GM23338 (cell line): ENCODE measurements at regions not wholly inside any gene's neighbourhood (a gene's known extent, or its start where the extent isn't known, plus 50 kb on each side); places are given as distances from the start of the nearest gene placed in this dataset.
A peak's percentile ranks its signal among the peaks of the same experiment; 100 is the strongest.

ENCODE experiments used
- ATAC-seq: fragments of 200-7000 bp; cut with Tn5 transposase; 3 replicates; pipeline ENCODE4 v1.9.1; 2020
- DNase-seq: peaks from one replicate; pipeline ENCODE4 v3.0.0-alpha.2; 2015; ENCODE audit warnings: low spot score
- H2AFZ ChIP-seq: fragments of 200-600 bp; sonication (generic); 2 replicates; pipeline ENCODE4 v1.8.0; 2016; ENCODE audit warnings: antibody characterized with exemption, mild to moderate bottlenecking, moderate library complexity
- H3F3A ChIP-seq: fragments of 200-600 bp; sonication (generic); replicated peaks from 2 replicates; pipeline ENCODE4 v1.8.0; 2017; ENCODE audit warnings: antibody characterized with exemption, mixed run types, low read depth
- H3K27ac ChIP-seq: fragments of 200-600 bp; sonication (generic); 2 replicates; pipeline ENCODE4 v1.6.1; 2016; ENCODE audit warnings: low read depth
- H3K27me3 ChIP-seq: fragments of 200-600 bp; sonication (generic); 2 replicates; pipeline ENCODE4 v1.8.0; 2016; ENCODE audit warnings: mild to moderate bottlenecking, mixed run types, moderate library complexity; ENCODE audit not compliant: insufficient read depth
- H3K36me3 ChIP-seq: fragments of 200-600 bp; sonication (generic); 2 replicates; pipeline ENCODE4 v1.8.0; 2016; ENCODE audit warnings: mild to moderate bottlenecking; ENCODE audit not compliant: insufficient read depth
- H3K4me1 ChIP-seq: fragments of 200-600 bp; sonication (generic); 2 replicates; pipeline ENCODE4 v1.8.0; 2016; ENCODE audit warnings: mild to moderate bottlenecking, moderate library complexity; ENCODE audit not compliant: insufficient read depth
- H3K4me2 ChIP-seq: fragments of 200-600 bp; sonication (generic); 2 replicates; pipeline ENCODE4 v1.7.1; 2017; ENCODE audit warnings: mixed run types
- H3K4me3 ChIP-seq: fragments of 200-600 bp; sonication (generic); 2 replicates; pipeline ENCODE4 v1.6.1; 2016; ENCODE audit warnings: mixed run types
- H3K79me2 ChIP-seq: fragments of 200-600 bp; sonication (generic); replicated peaks from 2 replicates; pipeline ENCODE4 v1.8.0; 2017; ENCODE audit warnings: mild to moderate bottlenecking; ENCODE audit not compliant: insufficient read depth
- H3K9me2 ChIP-seq: fragments of 200-600 bp; sonication (generic); 2 replicates; pipeline ENCODE4 v1.8.0; 2017; ENCODE audit not compliant: insufficient read depth
- H4K20me1 ChIP-seq: fragments of 200-600 bp; sonication (generic); replicated peaks from 2 replicates; pipeline ENCODE4 v1.8.0; 2017; ENCODE audit warnings: mild to moderate bottlenecking; ENCODE audit not compliant: insufficient read depth
- H3K27ac Mint-ChIP-seq: 2 replicates; pipeline ENCODE4 v1.8.0; 2020; ENCODE audit warnings: inconsistent platforms, mild to moderate bottlenecking, moderate library complexity, mixed read lengths
- H3K27me3 Mint-ChIP-seq: 3 replicates; pipeline ENCODE4 v1.8.0; 2022; ENCODE audit warnings: low read depth, mild to moderate bottlenecking, moderate library complexity, mixed read lengths, inconsistent platforms; ENCODE audit not compliant: insufficient read depth, poor library complexity
- H3K36me3 Mint-ChIP-seq: 3 replicates; pipeline ENCODE4 v1.8.0; 2021; ENCODE audit warnings: low read depth, mild to moderate bottlenecking, inconsistent platforms, moderate library complexity, mixed read lengths
- H3K4me1 Mint-ChIP-seq: 3 replicates; pipeline ENCODE4 v1.8.0; 2020; ENCODE audit warnings: mild to moderate bottlenecking, inconsistent platforms, mixed read lengths
- H3K4me3 Mint-ChIP-seq: 3 replicates; pipeline ENCODE4 v1.8.0; 2021; ENCODE audit warnings: moderate library complexity, mild to moderate bottlenecking, inconsistent platforms, mixed read lengths
- H3K9me3 Mint-ChIP-seq: 3 replicates; pipeline ENCODE4 v1.8.0; 2020; ENCODE audit warnings: moderate library complexity, mild to moderate bottlenecking, inconsistent platforms, mixed read lengths
- CREB1 ChIP-seq: fragments of 250-450 bp; sonication (Bioruptor Pico); IDR thresholded peaks from 2 replicates; pipeline ENCODE4 v1.5.0; 2020; ENCODE audit warnings: low read depth, mild to moderate bottlenecking, moderate library complexity
- EZH2 ChIP-seq: fragments of 200-600 bp; sonication (generic); IDR thresholded peaks from one replicate; pipeline ENCODE4 v1.8.0; 2017; ENCODE audit warnings: antibody characterized with exemption, mild to moderate bottlenecking, low read depth; ENCODE audit not compliant: unreplicated experiment
- JUNB ChIP-seq: IDR thresholded peaks from one replicate; pipeline ENCODE4 v1.6.1; 2016; ENCODE audit warnings: antibody characterized with exemption; ENCODE audit not compliant: unreplicated experiment
- NANOG ChIP-seq: IDR thresholded peaks from 2 replicates; pipeline ENCODE4 v1.6.1; 2016; ENCODE audit warnings: antibody characterized with exemption, borderline replicate concordance
- STAT1 ChIP-seq: IDR thresholded peaks from one replicate; pipeline ENCODE4 v1.6.1; 2016; ENCODE audit warnings: antibody characterized with exemption; ENCODE audit not compliant: unreplicated experiment
- ZNF114 ChIP-seq: fragments of 250-450 bp; sonication (Bioruptor Pico); IDR thresholded peaks from 2 replicates; pipeline ENCODE4 v1.5.0; 2020; ENCODE audit warnings: mild to moderate bottlenecking, moderate library complexity
- ZNF331 ChIP-seq: fragments of 250-450 bp; sonication (Bioruptor Pico); IDR thresholded peaks from 2 replicates; pipeline ENCODE4 v1.5.0; 2020; ENCODE audit warnings: low read depth, mild to moderate bottlenecking, moderate library complexity
- TF ChIP-seq, protein P1 (sequence below), 2 experiments: fragments of 200-600 bp in 1 of 2; sonication (generic) in 1 of 2; conservative IDR thresholded peaks; 2 replicates each; pipeline versions ENCODE4 v1.5.1 to v1.6.1; 2016 to 2017; ENCODE audit warnings: antibody characterized with exemption in 2 of 2, low read depth in 2 of 2, mild to moderate bottlenecking in 2 of 2, moderate library complexity in 1 of 2
- TF ChIP-seq, protein P2 (sequence below): IDR thresholded peaks from 2 replicates; pipeline ENCODE4 v1.6.1; 2016; ENCODE audit warnings: antibody characterized with exemption
- TF ChIP-seq, protein P3 (sequence below): fragments of 250-450 bp; sonication (Bioruptor Pico); IDR thresholded peaks from 2 replicates; pipeline ENCODE4 v1.5.0; 2020; ENCODE audit warnings: mild to moderate bottlenecking, moderate library complexity

DNA sequence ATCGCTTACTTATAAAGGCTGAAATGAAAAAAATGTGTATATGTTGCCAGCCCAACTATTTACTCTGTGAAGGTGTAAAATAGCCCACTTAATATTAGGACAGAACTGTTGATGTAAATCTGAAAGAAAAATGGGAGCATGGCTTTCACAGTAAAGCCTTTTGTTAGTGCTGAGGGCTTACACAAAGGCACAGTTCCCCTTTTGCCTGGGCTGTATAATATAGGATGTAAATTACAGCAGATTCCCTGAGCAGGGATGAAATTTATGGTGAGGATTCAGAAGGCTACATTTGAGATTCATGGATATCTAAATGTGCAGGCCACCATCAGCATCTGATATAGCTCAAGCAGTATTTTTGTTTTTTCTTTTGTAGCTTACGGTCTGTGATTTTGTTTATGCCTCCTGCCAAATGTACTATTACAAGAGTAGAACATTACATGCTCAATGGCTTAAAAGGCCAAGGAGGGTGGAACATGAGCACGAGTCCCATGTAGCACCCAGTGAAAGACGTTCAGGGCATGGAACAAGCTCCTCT is 109.1 kb upstream of the ATP10A start:
- Histone ChIP-seq H3K9me2 (no peaks in the 10 kb centered on the region), H2AFZ (0 out of 2 replicates have a peak overlapping the region, but pooled peaks have one; percentile 12), H3K79me2 (no peaks in the 10 kb centered on the region), H3K36me3 (no peaks in the 10 kb centered on the region), H3K27ac (no peak overlapping the region), H3K27me3 (no peaks in the 10 kb centered on the region), H3F3A (no peaks in the 10 kb centered on the region), H4K20me1 (no peaks in the 10 kb centered on the region), H3K4me3 (no peak overlapping the region), H3K4me1 (no peaks in the 10 kb centered on the region), H3K4me2 (no peak overlapping the region)
- TF ChIP-seq ZNF114 (CRISPR knock-in tag) (no peak), ZNF331 (CRISPR knock-in tag) (no peak), CREB1 (no peak)
- TF ChIP-seq, protein P1, sequence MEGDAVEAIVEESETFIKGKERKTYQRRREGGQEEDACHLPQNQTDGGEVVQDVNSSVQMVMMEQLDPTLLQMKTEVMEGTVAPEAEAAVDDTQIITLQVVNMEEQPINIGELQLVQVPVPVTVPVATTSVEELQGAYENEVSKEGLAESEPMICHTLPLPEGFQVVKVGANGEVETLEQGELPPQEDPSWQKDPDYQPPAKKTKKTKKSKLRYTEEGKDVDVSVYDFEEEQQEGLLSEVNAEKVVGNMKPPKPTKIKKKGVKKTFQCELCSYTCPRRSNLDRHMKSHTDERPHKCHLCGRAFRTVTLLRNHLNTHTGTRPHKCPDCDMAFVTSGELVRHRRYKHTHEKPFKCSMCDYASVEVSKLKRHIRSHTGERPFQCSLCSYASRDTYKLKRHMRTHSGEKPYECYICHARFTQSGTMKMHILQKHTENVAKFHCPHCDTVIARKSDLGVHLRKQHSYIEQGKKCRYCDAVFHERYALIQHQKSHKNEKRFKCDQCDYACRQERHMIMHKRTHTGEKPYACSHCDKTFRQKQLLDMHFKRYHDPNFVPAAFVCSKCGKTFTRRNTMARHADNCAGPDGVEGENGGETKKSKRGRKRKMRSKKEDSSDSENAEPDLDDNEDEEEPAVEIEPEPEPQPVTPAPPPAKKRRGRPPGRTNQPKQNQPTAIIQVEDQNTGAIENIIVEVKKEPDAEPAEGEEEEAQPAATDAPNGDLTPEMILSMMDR (conservative IDR thresholded peaks at IDR 0.05; ENCODE audit: low read depth in 2 of 2), result no peak
- Mint-ChIP-seq H3K36me3 (no peaks in the 10 kb centered on the region), H3K4me3 (no peak overlapping the region), H3K4me1 (no peaks in the 10 kb centered on the region), H3K27ac (no peak overlapping the region), H3K9me3 (peaks cover 4% of the 10 kb centered on the region; the same call in 2 of the 3 replicates), H3K27me3 (peaks cover 5% of the 10 kb centered on the region)
- ATAC-seq (no peak), DNase-seq (no peak)

DNA sequence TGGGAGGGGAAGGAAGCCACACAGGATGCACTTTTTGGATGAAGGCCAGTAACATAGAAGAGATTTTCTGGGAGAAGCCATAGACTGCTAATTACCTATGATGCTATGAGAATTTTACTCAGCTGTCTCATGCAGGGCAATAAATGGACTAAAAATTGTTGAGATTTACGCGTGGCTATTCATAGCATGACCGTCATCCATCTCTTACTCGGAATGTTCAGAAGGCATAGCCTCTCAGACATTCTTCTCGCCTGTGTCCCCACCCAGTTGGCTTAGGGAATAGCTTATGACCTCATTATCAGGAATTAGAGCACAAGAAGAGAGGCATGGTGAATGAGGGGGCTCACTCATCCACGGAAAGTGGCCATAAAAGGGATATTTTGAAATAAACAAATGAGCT is 107.9 kb upstream of the ATP10A start:
- H2AFZ ChIP-seq, result no peak overlapping the region
- no peaks in the 10 kb centered on the region for H4K20me1 ChIP-seq
- Mint-ChIP-seq H3K27me3 (peaks cover 5% of the 10 kb centered on the region), H3K27ac (no peak overlapping the region), H3K36me3 (no peaks in the 10 kb centered on the region), H3K9me3 (peaks cover 4% of the 10 kb centered on the region; the same call in 2 of the 3 replicates), H3K4me3 (no peak overlapping the region), H3K4me1 (no peaks in the 10 kb centered on the region)
- no peaks in the 10 kb centered on the region for H3K9me2 ChIP-seq
- ATAC-seq (no peak), DNase-seq (no peak)
- H3F3A ChIP-seq, result no peaks in the 10 kb centered on the region
- no peak overlapping the region for H3K27ac ChIP-seq
- H3K27me3 ChIP-seq, result no peaks in the 10 kb centered on the region
- H3K36me3 ChIP-seq, result no peaks in the 10 kb centered on the region
- no peaks in the 10 kb centered on the region for H3K4me1 ChIP-seq
- no peaks in the 10 kb centered on the region for H3K79me2 ChIP-seq
- H3K4me3 ChIP-seq, result no peak overlapping the region
- no peak overlapping the region for H3K4me2 ChIP-seq
- TF ChIP-seq JUNB (no peak), STAT1 (no peak), ZNF114 (CRISPR knock-in tag) (no peak), NANOG (no peak), EZH2 (no peak), ZNF331 (CRISPR knock-in tag) (no peak), CREB1 (no peak)
- TF ChIP-seq, protein P2, sequence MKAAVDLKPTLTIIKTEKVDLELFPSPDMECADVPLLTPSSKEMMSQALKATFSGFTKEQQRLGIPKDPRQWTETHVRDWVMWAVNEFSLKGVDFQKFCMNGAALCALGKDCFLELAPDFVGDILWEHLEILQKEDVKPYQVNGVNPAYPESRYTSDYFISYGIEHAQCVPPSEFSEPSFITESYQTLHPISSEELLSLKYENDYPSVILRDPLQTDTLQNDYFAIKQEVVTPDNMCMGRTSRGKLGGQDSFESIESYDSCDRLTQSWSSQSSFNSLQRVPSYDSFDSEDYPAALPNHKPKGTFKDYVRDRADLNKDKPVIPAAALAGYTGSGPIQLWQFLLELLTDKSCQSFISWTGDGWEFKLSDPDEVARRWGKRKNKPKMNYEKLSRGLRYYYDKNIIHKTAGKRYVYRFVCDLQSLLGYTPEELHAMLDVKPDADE, result no peak
- TF ChIP-seq, protein P3, sequence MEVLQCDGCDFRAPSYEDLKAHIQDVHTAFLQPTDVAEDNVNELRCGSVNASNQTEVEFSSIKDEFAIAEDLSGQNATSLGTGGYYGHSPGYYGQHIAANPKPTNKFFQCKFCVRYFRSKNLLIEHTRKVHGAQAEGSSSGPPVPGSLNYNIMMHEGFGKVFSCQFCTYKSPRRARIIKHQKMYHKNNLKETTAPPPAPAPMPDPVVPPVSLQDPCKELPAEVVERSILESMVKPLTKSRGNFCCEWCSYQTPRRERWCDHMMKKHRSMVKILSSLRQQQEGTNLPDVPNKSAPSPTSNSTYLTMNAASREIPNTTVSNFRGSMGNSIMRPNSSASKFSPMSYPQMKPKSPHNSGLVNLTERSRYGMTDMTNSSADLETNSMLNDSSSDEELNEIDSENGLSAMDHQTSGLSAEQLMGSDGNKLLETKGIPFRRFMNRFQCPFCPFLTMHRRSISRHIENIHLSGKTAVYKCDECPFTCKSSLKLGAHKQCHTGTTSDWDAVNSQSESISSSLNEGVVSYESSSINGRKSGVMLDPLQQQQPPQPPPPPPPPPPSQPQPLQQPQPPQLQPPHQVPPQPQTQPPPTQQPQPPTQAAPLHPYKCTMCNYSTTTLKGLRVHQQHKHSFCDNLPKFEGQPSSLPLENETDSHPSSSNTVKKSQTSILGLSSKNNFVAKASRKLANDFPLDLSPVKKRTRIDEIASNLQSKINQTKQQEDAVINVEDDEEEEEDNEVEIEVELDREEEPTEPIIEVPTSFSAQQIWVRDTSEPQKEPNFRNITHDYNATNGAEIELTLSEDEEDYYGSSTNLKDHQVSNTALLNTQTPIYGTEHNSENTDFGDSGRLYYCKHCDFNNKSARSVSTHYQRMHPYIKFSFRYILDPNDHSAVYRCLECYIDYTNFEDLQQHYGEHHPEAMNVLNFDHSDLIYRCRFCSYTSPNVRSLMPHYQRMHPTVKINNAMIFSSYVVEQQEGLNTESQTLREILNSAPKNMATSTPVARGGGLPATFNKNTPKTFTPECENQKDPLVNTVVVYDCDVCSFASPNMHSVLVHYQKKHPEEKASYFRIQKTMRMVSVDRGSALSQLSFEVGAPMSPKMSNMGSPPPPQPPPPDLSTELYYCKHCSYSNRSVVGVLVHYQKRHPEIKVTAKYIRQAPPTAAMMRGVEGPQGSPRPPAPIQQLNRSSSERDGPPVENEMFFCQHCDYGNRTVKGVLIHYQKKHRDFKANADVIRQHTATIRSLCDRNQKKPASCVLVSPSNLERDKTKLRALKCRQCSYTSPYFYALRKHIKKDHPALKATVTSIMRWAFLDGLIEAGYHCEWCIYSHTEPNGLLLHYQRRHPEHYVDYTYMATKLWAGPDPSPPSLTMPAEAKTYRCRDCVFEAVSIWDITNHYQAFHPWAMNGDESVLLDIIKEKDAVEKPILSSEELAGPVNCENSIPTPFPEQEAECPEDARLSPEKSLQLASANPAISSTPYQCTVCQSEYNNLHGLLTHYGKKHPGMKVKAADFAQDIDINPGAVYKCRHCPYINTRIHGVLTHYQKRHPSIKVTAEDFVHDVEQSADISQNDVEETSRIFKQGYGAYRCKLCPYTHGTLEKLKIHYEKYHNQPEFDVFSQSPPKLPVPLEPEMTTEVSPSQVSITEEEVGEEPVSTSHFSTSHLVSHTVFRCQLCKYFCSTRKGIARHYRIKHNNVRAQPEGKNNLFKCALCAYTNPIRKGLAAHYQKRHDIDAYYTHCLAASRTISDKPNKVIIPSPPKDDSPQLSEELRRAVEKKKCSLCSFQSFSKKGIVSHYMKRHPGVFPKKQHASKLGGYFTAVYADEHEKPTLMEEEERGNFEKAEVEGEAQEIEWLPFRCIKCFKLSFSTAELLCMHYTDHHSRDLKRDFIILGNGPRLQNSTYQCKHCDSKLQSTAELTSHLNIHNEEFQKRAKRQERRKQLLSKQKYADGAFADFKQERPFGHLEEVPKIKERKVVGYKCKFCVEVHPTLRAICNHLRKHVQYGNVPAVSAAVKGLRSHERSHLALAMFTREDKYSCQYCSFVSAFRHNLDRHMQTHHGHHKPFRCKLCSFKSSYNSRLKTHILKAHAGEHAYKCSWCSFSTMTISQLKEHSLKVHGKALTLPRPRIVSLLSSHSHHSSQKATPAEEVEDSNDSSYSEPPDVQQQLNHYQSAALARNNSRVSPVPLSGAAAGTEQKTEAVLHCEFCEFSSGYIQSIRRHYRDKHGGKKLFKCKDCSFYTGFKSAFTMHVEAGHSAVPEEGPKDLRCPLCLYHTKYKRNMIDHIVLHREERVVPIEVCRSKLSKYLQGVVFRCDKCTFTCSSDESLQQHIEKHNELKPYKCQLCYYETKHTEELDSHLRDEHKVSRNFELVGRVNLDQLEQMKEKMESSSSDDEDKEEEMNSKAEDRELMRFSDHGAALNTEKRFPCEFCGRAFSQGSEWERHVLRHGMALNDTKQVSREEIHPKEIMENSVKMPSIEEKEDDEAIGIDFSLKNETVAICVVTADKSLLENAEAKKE, result no peak
